ENCODE measurements at regions not wholly inside any gene's neighbourhood (a gene's known extent, or its start where the extent isn't known, plus 50 kb on each side); places are given as distances from the start of the nearest gene placed in this dataset.

- TF ChIP-seq, protein P1, sequence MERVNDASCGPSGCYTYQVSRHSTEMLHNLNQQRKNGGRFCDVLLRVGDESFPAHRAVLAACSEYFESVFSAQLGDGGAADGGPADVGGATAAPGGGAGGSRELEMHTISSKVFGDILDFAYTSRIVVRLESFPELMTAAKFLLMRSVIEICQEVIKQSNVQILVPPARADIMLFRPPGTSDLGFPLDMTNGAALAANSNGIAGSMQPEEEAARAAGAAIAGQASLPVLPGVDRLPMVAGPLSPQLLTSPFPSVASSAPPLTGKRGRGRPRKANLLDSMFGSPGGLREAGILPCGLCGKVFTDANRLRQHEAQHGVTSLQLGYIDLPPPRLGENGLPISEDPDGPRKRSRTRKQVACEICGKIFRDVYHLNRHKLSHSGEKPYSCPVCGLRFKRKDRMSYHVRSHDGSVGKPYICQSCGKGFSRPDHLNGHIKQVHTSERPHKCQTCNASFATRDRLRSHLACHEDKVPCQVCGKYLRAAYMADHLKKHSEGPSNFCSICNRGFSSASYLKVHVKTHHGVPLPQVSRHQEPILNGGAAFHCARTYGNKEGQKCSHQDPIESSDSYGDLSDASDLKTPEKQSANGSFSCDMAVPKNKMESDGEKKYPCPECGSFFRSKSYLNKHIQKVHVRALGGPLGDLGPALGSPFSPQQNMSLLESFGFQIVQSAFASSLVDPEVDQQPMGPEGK (tag by site-specific recombination; IDR thresholded peaks at IDR 0.05), result no peak
Measured at GRCh38 chr5:13303445-13303844, 641.0 kb downstream of the DNAH5 start (continued).

GRCh38 chr5:13278811-13279210 is 665.7 kb downstream of the DNAH5 start:
- H3K4me1 ChIP-seq (ENCODE audit: control insufficient read depth, insufficient read depth, low read length), result no peaks in the 10 kb centered on the region
- H3K36me3 ChIP-seq (ENCODE audit: control insufficient read depth in 2 of 2, insufficient read depth in 1 of 2, low read length in 2 of 2), result no peaks in the 10 kb centered on the region
- no peak overlapping the region for H3K27ac ChIP-seq (ENCODE audit: extremely low read depth, low read depth, low read length)
- TF ChIP-seq ZNF324 (tag by site-specific recombination; IDR thresholded peaks at IDR 0.05) (no peak), PBX3 (CRISPR knock-in tag; IDR thresholded peaks at IDR 0.05) (no peak), ZNF830 (tag by site-specific recombination; IDR thresholded peaks at IDR 0.05; ENCODE audit: low read depth) (no peak), BCL6B (tag by site-specific recombination; IDR thresholded peaks at IDR 0.05) (no peak), ZBTB21 (tag by site-specific recombination; IDR thresholded peaks at IDR 0.05) (no peak), ZNF626 (tag by site-specific recombination; IDR thresholded peaks at IDR 0.05) (no peak), ZNF366 (tag by site-specific recombination; conservative IDR thresholded peaks at IDR 0.05) (no peak), PRDM4 (tag by site-specific recombination; IDR thresholded peaks at IDR 0.05) (no peak), ZNF266 (tag by site-specific recombination; IDR thresholded peaks at IDR 0.05; ENCODE audit: low read depth) (no peak), ZBTB6 (tag by site-specific recombination; IDR thresholded peaks at IDR 0.05) (no peak), ZNF2 (tag by site-specific recombination; IDR thresholded peaks at IDR 0.05) (no peak), PRDM10 (tag by site-specific recombination; IDR thresholded peaks at IDR 0.05) (no peak)
- TF ChIP-seq, protein P2, sequence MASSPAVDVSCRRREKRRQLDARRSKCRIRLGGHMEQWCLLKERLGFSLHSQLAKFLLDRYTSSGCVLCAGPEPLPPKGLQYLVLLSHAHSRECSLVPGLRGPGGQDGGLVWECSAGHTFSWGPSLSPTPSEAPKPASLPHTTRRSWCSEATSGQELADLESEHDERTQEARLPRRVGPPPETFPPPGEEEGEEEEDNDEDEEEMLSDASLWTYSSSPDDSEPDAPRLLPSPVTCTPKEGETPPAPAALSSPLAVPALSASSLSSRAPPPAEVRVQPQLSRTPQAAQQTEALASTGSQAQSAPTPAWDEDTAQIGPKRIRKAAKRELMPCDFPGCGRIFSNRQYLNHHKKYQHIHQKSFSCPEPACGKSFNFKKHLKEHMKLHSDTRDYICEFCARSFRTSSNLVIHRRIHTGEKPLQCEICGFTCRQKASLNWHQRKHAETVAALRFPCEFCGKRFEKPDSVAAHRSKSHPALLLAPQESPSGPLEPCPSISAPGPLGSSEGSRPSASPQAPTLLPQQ (tag by site-specific recombination; IDR thresholded peaks at IDR 0.05), result no peak
- TF ChIP-seq, protein P3, sequence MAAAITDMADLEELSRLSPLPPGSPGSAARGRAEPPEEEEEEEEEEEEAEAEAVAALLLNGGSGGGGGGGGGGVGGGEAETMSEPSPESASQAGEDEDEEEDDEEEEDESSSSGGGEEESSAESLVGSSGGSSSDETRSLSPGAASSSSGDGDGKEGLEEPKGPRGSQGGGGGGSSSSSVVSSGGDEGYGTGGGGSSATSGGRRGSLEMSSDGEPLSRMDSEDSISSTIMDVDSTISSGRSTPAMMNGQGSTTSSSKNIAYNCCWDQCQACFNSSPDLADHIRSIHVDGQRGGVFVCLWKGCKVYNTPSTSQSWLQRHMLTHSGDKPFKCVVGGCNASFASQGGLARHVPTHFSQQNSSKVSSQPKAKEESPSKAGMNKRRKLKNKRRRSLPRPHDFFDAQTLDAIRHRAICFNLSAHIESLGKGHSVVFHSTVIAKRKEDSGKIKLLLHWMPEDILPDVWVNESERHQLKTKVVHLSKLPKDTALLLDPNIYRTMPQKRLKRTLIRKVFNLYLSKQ (tag by site-specific recombination; IDR thresholded peaks at IDR 0.05; ENCODE audit: borderline replicate concordance), result no peak
- TF ChIP-seq, protein P4, sequence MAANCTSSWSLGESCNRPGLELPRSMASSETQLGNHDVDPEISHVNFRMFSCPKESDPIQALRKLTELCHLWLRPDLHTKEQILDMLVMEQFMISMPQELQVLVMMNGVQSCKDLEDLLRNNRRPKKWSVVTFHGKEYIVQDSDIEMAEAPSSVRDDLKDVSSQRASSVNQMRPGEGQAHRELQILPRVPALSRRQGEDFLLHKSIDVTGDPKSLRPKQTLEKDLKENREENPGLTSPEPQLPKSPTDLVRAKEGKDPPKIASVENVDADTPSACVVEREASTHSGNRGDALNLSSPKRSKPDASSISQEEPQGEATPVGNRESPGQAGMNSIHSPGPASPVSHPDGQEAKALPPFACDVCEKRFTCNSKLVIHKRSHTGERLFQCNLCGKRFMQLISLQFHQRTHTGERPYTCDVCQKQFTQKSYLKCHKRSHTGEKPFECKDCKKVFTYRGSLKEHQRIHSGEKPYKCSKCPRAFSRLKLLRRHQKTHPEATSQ (tag by site-specific recombination; IDR thresholded peaks at IDR 0.05), result no peak
- ChIA-PET CTCF (interaction anchor here (0.8 to 1.9 kb wide), 8 partner anchors 8 to 200 kb away, joined by 3 to 7 read pairs (median 4); no protein-coding TSS in a partner anchor), POLR2A (no interaction called here)
- H3K9me3 ChIP-seq (ENCODE audit: control insufficient read depth, insufficient read depth, low read depth, low read length), result no peaks in the 10 kb centered on the region
- H3K4me3 ChIP-seq (ENCODE audit: low read depth, low read length), result no peak overlapping the region
